H54 (cell line): ENCODE measurements at regions not wholly inside any gene's neighbourhood (a gene's known extent, or its start where the extent isn't known, plus 50 kb on each side); places are given as distances from the start of the nearest gene placed in this dataset.
"Not testable (repeated sequence)": the region's sequence is repeated elsewhere in the genome, so short reads cannot be mapped to it uniquely, and the experiment has no call there.

ENCODE experiments used
- DNase-seq: peaks from one replicate; pipeline ENCODE4 v3.0.0; 2011; ENCODE audit warnings: low spot score, mixed read lengths; ENCODE audit not compliant: insufficient read length
- FAIRE-seq: peaks from 3 replicates; lab custom pipeline; 2011; peaks lifted over from hg19 to GRCh38; lab: Jason Lieb, UNC
- POLR2A ChIP-seq: IDR thresholded peaks from 2 replicates; pipeline ENCODE4 v1.6.1; 2011; ENCODE audit warnings: low read depth, mild to moderate bottlenecking, low read length

GRCh38 chr4:116150152-116150551 is 935.2 kb downstream of the TRAM1L1 start:
- FAIRE-seq: no peak
- no peak for TF ChIP-seq POLR2A

GRCh38 chr4:116143198-116143597 is 942.2 kb downstream of the TRAM1L1 start:
- TF ChIP-seq POLR2A: no peak
- DNase-seq: no peak
- FAIRE-seq: no peak

More at GRCh38 chr4:116150152-116150551, 935.2 kb downstream of the TRAM1L1 start:
- DNase-seq: no peak

- no peak for DNase-seq
- no peak for TF ChIP-seq POLR2A
- no peak for FAIRE-seq
These were observed 952.4 kb downstream of the TRAM1L1 start for GRCh38 chr4:116132946-116133345.

GRCh38 chr4:116126794-116127193 is 958.6 kb downstream of the TRAM1L1 start:
- DNase-seq (no peak), FAIRE-seq (no peak)
- TF ChIP-seq POLR2A: no peak

- no peak for TF ChIP-seq POLR2A
- FAIRE-seq (peak; percentile 48), DNase-seq (peak; percentile 3)
These were observed 963.3 kb downstream of the TRAM1L1 start for GRCh38 chr4:116122124-116122523.

- FAIRE-seq: no peak
These were observed 967.2 kb downstream of the TRAM1L1 start for GRCh38 chr4:116118221-116118620.

GRCh38 chr4:116112861-116113260 is 972.5 kb downstream of the TRAM1L1 start:
- FAIRE-seq, DNase-seq: not testable (repeated sequence)

More at GRCh38 chr4:116118221-116118620, 967.2 kb downstream of the TRAM1L1 start:
- no peak for DNase-seq
- no peak for TF ChIP-seq POLR2A

- no peak for TF ChIP-seq POLR2A
- FAIRE-seq (no peak), DNase-seq (no peak)
These were observed 974.7 kb downstream of the TRAM1L1 start for GRCh38 chr4:116110713-116111112.

- TF ChIP-seq POLR2A: no peak
- DNase-seq: no peak
These were observed 976.8 kb downstream of the TRAM1L1 start for GRCh38 chr4:116108606-116109005.

GRCh38 chr4:116101321-116101720 is 984.1 kb downstream of the TRAM1L1 start:
- FAIRE-seq: no peak
- DNase-seq: no peak

More at GRCh38 chr4:116108606-116109005, 976.8 kb downstream of the TRAM1L1 start:
- no peak for FAIRE-seq

GRCh38 chr4:116099596-116099995 is 985.8 kb downstream of the TRAM1L1 start:
- FAIRE-seq (no peak), DNase-seq (peak; percentile 0)
- no peak for TF ChIP-seq POLR2A

More at GRCh38 chr4:116101321-116101720, 984.1 kb downstream of the TRAM1L1 start:
- TF ChIP-seq POLR2A: no peak

- not testable (repeated sequence) for FAIRE-seq, DNase-seq
These were observed 983.9 kb upstream of the NDST4 start for GRCh38 chr4:116097353-116097752.

- no peak for DNase-seq
- FAIRE-seq: no peak
- no peak for TF ChIP-seq POLR2A
These were observed 979.5 kb upstream of the NDST4 start for GRCh38 chr4:116092961-116093360.

GRCh38 chr4:116088771-116089170 is 975.4 kb upstream of the NDST4 start:
- DNase-seq (no peak), FAIRE-seq (no peak)
- no peak for TF ChIP-seq POLR2A

- no peak for FAIRE-seq
- TF ChIP-seq POLR2A: no peak
- no peak for DNase-seq
These were observed 969.5 kb upstream of the NDST4 start for GRCh38 chr4:116082808-116083366.
